K562 (cell line): ENCODE measurements at regions not wholly inside any gene's neighbourhood (a gene's known extent, or its start where the extent isn't known, plus 50 kb on each side); places are given as distances from the start of the nearest gene placed in this dataset.

Experiments used
- BCL6 ChIP-seq: fragments of 250-450 bp; sonication (Bioruptor Pico); IDR thresholded peaks from 2 replicates; pipeline ENCODE4 v1.4.0; 2020
- DMBX1 ChIP-seq: fragments of 250-450 bp; sonication (Bioruptor Pico); IDR thresholded peaks from 2 replicates; pipeline ENCODE4 v1.8.0; 2022; ENCODE audit warnings: inconsistent platforms, mild to moderate bottlenecking, moderate library complexity, borderline replicate concordance
- E4F1 ChIP-seq: fragments of 250-450 bp; sonication (Bioruptor Pico); IDR thresholded peaks from 2 replicates; pipeline ENCODE4 v1.5.0; 2021; ENCODE audit warnings: mild to moderate bottlenecking, borderline replicate concordance
- FOS ChIP-seq: IDR thresholded peaks from 3 replicates; pipeline ENCODE4 v1.6.1; 2011; ENCODE audit not compliant: insufficient read length; ENCODE audit errors: extremely low read depth
- FOXA1 ChIP-seq: fragments of 450-650 bp; IDR thresholded peaks from 2 replicates; pipeline ENCODE4 v1.6.1; 2016; ENCODE audit warnings: mild to moderate bottlenecking, borderline replicate concordance
- KLF1 ChIP-seq: fragments of 450-650 bp; IDR thresholded peaks from 2 replicates; pipeline ENCODE4 v1.6.1; 2016; ENCODE audit warnings: missing genetic modification characterization, missing compliant biosample characterization
- RCOR1 ChIP-seq, 2 experiments: IDR thresholded peaks; 2 replicates each; pipeline ENCODE4 v1.6.1; 2012; ENCODE audit warnings: low read depth in 2 of 2, low read length in 2 of 2, borderline replicate concordance in 1 of 2, improper control_type of control experiment in 1 of 2
- SAFB2 ChIP-seq: fragments of 200-400 bp; formaldehyde crosslinking; IDR thresholded peaks from 2 replicates; pipeline ENCODE4 v1.6.1; 2018; ENCODE audit warnings: borderline replicate concordance, low read length, low read depth, moderate library complexity; ENCODE audit not compliant: severe bottlenecking
- SRSF3 ChIP-seq: fragments of 200-400 bp; formaldehyde crosslinking; IDR thresholded peaks from 2 replicates; pipeline ENCODE4 v1.6.1; 2016; ENCODE audit warnings: mild to moderate bottlenecking, low read length, moderate library complexity; ENCODE audit not compliant: insufficient read depth
- ZNF408 ChIP-seq: fragments of 250-450 bp; sonication (Bioruptor Pico); IDR thresholded peaks from 2 replicates; pipeline ENCODE4 v1.4.0; 2020; ENCODE audit warnings: low read depth, mild to moderate bottlenecking, moderate library complexity
- TF ChIP-seq, protein P1 (sequence below), 3 experiments: IDR thresholded peaks in 2 of 3; conservative IDR thresholded peaks in 1 of 3; 2 replicates each; pipeline ENCODE4 v1.5.1; 2011 to 2012; ENCODE audit warnings: low read length in 3 of 3, mild to moderate bottlenecking in 3 of 3, control low read depth in 2 of 3, improper control_type of control experiment in 1 of 3, inconsistent platforms in 1 of 3, low read depth in 1 of 3, mixed read lengths in 1 of 3, moderate library complexity in 1 of 3; ENCODE audit not compliant: insufficient read depth in 2 of 3
- TF ChIP-seq, protein P2 (sequence below): sonication (generic); formaldehyde crosslinking; IDR thresholded peaks from 2 replicates; pipeline ENCODE4 v1.8.1; 2023; ENCODE audit warnings: mild to moderate bottlenecking, missing genetic modification reagents
- TF ChIP-seq, protein P3 (sequence below): sonication (generic); formaldehyde crosslinking; IDR thresholded peaks from 2 replicates; pipeline ENCODE4 v1.9.0; 2022; ENCODE audit warnings: mild to moderate bottlenecking, missing genetic modification reagents

GRCh38 chr5:87051502-87052113, 216.1 kb upstream of the RASA1 start:
- TF ChIP-seq, protein P1, sequence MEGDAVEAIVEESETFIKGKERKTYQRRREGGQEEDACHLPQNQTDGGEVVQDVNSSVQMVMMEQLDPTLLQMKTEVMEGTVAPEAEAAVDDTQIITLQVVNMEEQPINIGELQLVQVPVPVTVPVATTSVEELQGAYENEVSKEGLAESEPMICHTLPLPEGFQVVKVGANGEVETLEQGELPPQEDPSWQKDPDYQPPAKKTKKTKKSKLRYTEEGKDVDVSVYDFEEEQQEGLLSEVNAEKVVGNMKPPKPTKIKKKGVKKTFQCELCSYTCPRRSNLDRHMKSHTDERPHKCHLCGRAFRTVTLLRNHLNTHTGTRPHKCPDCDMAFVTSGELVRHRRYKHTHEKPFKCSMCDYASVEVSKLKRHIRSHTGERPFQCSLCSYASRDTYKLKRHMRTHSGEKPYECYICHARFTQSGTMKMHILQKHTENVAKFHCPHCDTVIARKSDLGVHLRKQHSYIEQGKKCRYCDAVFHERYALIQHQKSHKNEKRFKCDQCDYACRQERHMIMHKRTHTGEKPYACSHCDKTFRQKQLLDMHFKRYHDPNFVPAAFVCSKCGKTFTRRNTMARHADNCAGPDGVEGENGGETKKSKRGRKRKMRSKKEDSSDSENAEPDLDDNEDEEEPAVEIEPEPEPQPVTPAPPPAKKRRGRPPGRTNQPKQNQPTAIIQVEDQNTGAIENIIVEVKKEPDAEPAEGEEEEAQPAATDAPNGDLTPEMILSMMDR (IDR thresholded peaks at IDR 0.05 in 2 of 3, conservative IDR thresholded peaks at IDR 0.05 in 1 of 3; ENCODE audit: insufficient read depth in 2 of 3, low read depth in 1 of 3, low read length in 3 of 3) = no peak
- TF ChIP-seq RCOR1 (IDR thresholded peaks at IDR 0.05; ENCODE audit: borderline replicate concordance in 1 of 2, low read depth in 2 of 2, low read length in 2 of 2) (no peak), DMBX1 (CRISPR knock-in tag) (no peak), SAFB2 (no peak), FOXA1 (no peak), BCL6 (CRISPR knock-in tag) (no peak), SRSF3 (no peak), ZNF408 (CRISPR knock-in tag) (no peak), FOS (no peak), E4F1 (CRISPR knock-in tag) (no peak), KLF1 (tag) (no peak)
- TF ChIP-seq, protein P2, sequence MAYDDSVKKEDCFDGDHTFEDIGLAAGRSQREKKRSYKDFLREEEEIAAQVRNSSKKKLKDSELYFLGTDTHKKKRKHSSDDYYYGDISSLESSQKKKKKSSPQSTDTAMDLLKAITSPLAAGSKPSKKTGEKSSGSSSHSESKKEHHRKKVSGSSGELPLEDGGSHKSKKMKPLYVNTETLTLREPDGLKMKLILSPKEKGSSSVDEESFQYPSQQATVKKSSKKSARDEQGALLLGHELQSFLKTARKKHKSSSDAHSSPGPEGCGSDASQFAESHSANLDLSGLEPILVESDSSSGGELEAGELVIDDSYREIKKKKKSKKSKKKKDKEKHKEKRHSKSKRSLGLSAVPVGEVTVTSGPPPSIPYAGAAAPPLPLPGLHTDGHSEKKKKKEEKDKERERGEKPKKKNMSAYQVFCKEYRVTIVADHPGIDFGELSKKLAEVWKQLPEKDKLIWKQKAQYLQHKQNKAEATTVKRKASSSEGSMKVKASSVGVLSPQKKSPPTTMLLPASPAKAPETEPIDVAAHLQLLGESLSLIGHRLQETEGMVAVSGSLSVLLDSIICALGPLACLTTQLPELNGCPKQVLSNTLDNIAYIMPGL (CRISPR knock-in tag) = no peak
- TF ChIP-seq, protein P3, sequence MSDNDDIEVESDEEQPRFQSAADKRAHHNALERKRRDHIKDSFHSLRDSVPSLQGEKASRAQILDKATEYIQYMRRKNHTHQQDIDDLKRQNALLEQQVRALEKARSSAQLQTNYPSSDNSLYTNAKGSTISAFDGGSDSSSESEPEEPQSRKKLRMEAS (CRISPR knock-in tag) = no peak
